GM12878 (cell line): ENCODE measurements at regions not wholly inside any gene's neighbourhood (a gene's known extent, or its start where the extent isn't known, plus 50 kb on each side); places are given as distances from the start of the nearest gene placed in this dataset.

ENCODE experiments used
- ATAC-seq: fragments of 200-7000 bp; cut with Tn5 transposase; 3 replicates; pipeline ENCODE4 v1.9.1; 2020; ENCODE audit warnings: mild to moderate bottlenecking, moderate library complexity
- BruUV-seq: library from RNA; stranded (reverse); fragments of 400-500 nt; replicated peaks from 2 replicates; lab custom pipeline; 2021; lab: Mats Ljungman, UMichigan
- CTCF ChIA-PET: fragments of 300-600 bp; sonication (Branson Sonifier 250); formaldehyde crosslinking; extraction: SDS; loops from one replicate; lab custom pipeline; 2021; ENCODE audit warnings: inconsistent platforms; lab: Yijun Ruan, JAX
- POLR2A ChIA-PET: fragments of 350-600 bp; formaldehyde crosslinking; extraction: SDS; loops from one replicate; lab custom pipeline; 2021; ENCODE audit warnings: inconsistent platforms; lab: Charles Lee
- RAD21 ChIA-PET: fragments of 300-600 bp; sonication (Branson Sonifier 250); formaldehyde crosslinking; loops from one replicate; lab custom pipeline; 2023; ENCODE audit warnings: antibody characterized with exemption; ENCODE audit not compliant: unreplicated experiment; lab: Charles Lee
- SMC1A ChIA-PET: fragments of 300-600 bp; sonication (Branson Sonifier 250); formaldehyde crosslinking; loops from one replicate; lab custom pipeline; 2023; ENCODE audit not compliant: unreplicated experiment, uncharacterized antibody; lab: Charles Lee
- DNase-seq: peaks from one replicate; pipeline ENCODE4 v3.0.0-alpha.2; 2011; ENCODE audit warnings: low read depth, low spot score
- FAIRE-seq: peaks from 3 replicates; lab custom pipeline; 2011; peaks lifted over from hg19 to GRCh38; lab: Jason Lieb, UNC
- H2AFZ ChIP-seq: 2 replicates; pipeline ENCODE4 v1.6.0; 2011; ENCODE audit warnings: low read depth, low read length, control low read depth; ENCODE audit not compliant: control insufficient read depth
- H3K27ac ChIP-seq: 2 replicates; pipeline ENCODE4 v1.5.1; 2011; ENCODE audit warnings: control low read depth; ENCODE audit not compliant: control insufficient read depth, insufficient read depth
- H3K27me3 ChIP-seq, 2 experiments: replicated peaks in 1 of 2; 2 replicates each; pipeline versions ENCODE4 v1.6.0 to v1.6.1; 2011; ENCODE audit warnings: low read length in 1 of 2; ENCODE audit not compliant: control insufficient read depth in 2 of 2, insufficient read depth in 2 of 2
- H3K36me3 ChIP-seq, 2 experiments: 2 replicates each; pipeline ENCODE4 v1.5.1; 2011; ENCODE audit warnings: low read length in 1 of 2; ENCODE audit not compliant: control insufficient read depth in 2 of 2, insufficient read depth in 2 of 2
- H3K4me1 ChIP-seq: 2 replicates; pipeline ENCODE4 v1.6.1; 2011; ENCODE audit warnings: mild to moderate bottlenecking, low read length, moderate library complexity, mixed read lengths; ENCODE audit not compliant: control insufficient read depth, insufficient read depth
- H3K4me2 ChIP-seq: 2 replicates; pipeline ENCODE4 v1.6.0; 2011; ENCODE audit warnings: control low read depth; ENCODE audit not compliant: control insufficient read depth, insufficient read depth
- H3K4me3 ChIP-seq: fragments of 200-600 bp; sonication (generic); 2 replicates; pipeline ENCODE4 v1.5.1; 2016
- H3K79me2 ChIP-seq: 2 replicates; pipeline ENCODE4 v1.6.0; 2011; ENCODE audit warnings: low read length; ENCODE audit not compliant: control insufficient read depth, insufficient read depth
- H3K9ac ChIP-seq: 2 replicates; pipeline ENCODE4 v1.8.0; 2011; ENCODE audit warnings: low read length, control low read depth, mixed read lengths; ENCODE audit not compliant: control insufficient read depth, insufficient read depth
- H3K9me3 ChIP-seq: replicated peaks from 3 replicates; pipeline ENCODE4 v1.5.1; 2011; ENCODE audit warnings: mild to moderate bottlenecking, low read length; ENCODE audit not compliant: control insufficient read depth, insufficient read depth
- H4K20me1 ChIP-seq: 2 replicates; pipeline ENCODE4 v1.6.0; 2011; ENCODE audit not compliant: control insufficient read depth, insufficient read depth
- ASH2L ChIP-seq: fragments of 300-600, 200-600 bp; sonication (generic); IDR thresholded peaks from 2 replicates; pipeline ENCODE4 v1.6.1; 2017; ENCODE audit warnings: low read depth, mild to moderate bottlenecking, borderline replicate concordance
- CBFB ChIP-seq: IDR thresholded peaks from 2 replicates; pipeline ENCODE4 v1.6.1; 2016; ENCODE audit warnings: antibody characterized with exemption, low read depth
- CBX5 ChIP-seq: sonication (generic); IDR thresholded peaks from 2 replicates; pipeline ENCODE4 v1.6.1; 2016; ENCODE audit warnings: low read depth, moderate library complexity, mild to moderate bottlenecking, inconsistent platforms
- ELK1 ChIP-seq: IDR thresholded peaks from 2 replicates; pipeline ENCODE4 v1.6.1; 2012; ENCODE audit warnings: low read depth, low read length, improper control_type of control experiment
- ESRRA ChIP-seq: IDR thresholded peaks from 2 replicates; pipeline ENCODE4 v1.6.1; 2012; ENCODE audit warnings: mild to moderate bottlenecking, low read length, improper control_type of control experiment
- FOXM1 ChIP-seq: IDR thresholded peaks from 2 replicates; pipeline ENCODE4 v1.6.1; 2012; ENCODE audit warnings: low read depth, mild to moderate bottlenecking, inconsistent platforms, low read length, moderate library complexity
- JUNB ChIP-seq: IDR thresholded peaks from 2 replicates; pipeline ENCODE4 v1.6.1; 2016; ENCODE audit warnings: antibody characterized with exemption, mild to moderate bottlenecking
- MXI1 ChIP-seq: fragments of 150-350 bp; IDR thresholded peaks from 2 replicates; pipeline ENCODE4 v1.6.1; 2011; ENCODE audit warnings: low read depth, mild to moderate bottlenecking, inconsistent platforms, low read length, improper control_type of control experiment
- PBX3 ChIP-seq: IDR thresholded peaks from 2 replicates; pipeline ENCODE4 v1.6.1; 2011; ENCODE audit warnings: mild to moderate bottlenecking, low read depth, low read length, moderate library complexity; ENCODE audit not compliant: insufficient replicate concordance
- POLR2AphosphoS2 ChIP-seq: IDR thresholded peaks from 2 replicates; pipeline ENCODE4 v1.6.1; 2011; ENCODE audit warnings: low read depth, mild to moderate bottlenecking, low read length, improper control_type of control experiment, moderate library complexity
- WRNIP1 ChIP-seq: IDR thresholded peaks from 2 replicates; pipeline ENCODE4 v1.6.1; 2011; ENCODE audit warnings: low read depth, low read length, improper control_type of control experiment, borderline replicate concordance
- ZBTB4 ChIP-seq: fragments of 450-650 bp; formaldehyde crosslinking; IDR thresholded peaks from 2 replicates; pipeline ENCODE4 v1.4.0; 2022; ENCODE audit warnings: mild to moderate bottlenecking, moderate library complexity
- ZNF274 ChIP-seq: IDR thresholded peaks from one replicate; pipeline ENCODE4 v1.8.0; 2011; ENCODE audit not compliant: insufficient read length, insufficient read depth
- WGBS: methylation state at CpG from one replicate; pipeline ENCODE4 v1.1.6; 2016; ENCODE audit warnings: low lambda C conversion rate; ENCODE audit not compliant: insufficient replicate concordance, insufficient coverage; ENCODE audit errors: missing lambda C conversion rate; 5-methylcytosine and 5-hydroxymethylcytosine counted together
- in situ Hi-C: fragments of 300-500 bp; cut with MboI; formaldehyde crosslinking; loops from 9 replicates; pipeline ENCODE4 v1.14.3; 2018; ENCODE audit warnings: mixed read lengths
- intact Hi-C: fragments of 100-400 bp; cut with micrococcal nuclease; formaldehyde crosslinking; loops from one replicate; pipeline ENCODE4 v1.14.2; 2022; ENCODE audit not compliant: unreplicated experiment

GRCh38 chr3:193940526-193940925, 195.4 kb upstream of the HES1 start:
- ChIA-PET SMC1A (interaction anchor here (0.8 kb wide), 1 partner anchor 24 kb away, joined by 3 read pairs; no protein-coding TSS in a partner anchor), RAD21 (no interaction called here), POLR2A (no interaction called here), CTCF (no interaction called here)
- H3K4me1 ChIP-seq, result no peaks in the 10 kb centered on the region
- intact Hi-C loops, result no loop called here
- no peaks in the 10 kb centered on the region for H3K9me3 ChIP-seq
- no peak overlapping the region for H3K9ac ChIP-seq
- no peaks in the 10 kb centered on the region for H3K79me2 ChIP-seq
- DNase-seq, result no peak
- FAIRE-seq, result no peak
- no peaks in the 10 kb centered on the region; the same call in 1 of the 2 replicates for H4K20me1 ChIP-seq
- no peaks in the 10 kb centered on the region for H3K36me3 ChIP-seq
- in situ Hi-C loops, result no loop called here
- TF ChIP-seq POLR2AphosphoS2 (no peak), FOXM1 (no peak), WRNIP1 (no peak), ASH2L (no peak), ZNF274 (no peak), JUNB (no peak), ZBTB4 (no peak), MXI1 (no peak), ELK1 (no peak), ESRRA (no peak), PBX3 (no peak), CBX5 (no peak), CBFB (no peak)
- 49% methylated on average over 7 of the region's 7 CpGs for WGBS
- BruUV-seq, result no TSS peak
- H3K4me3 ChIP-seq, result no peak overlapping the region
- no peak for ATAC-seq
- H3K4me2 ChIP-seq, result no peak overlapping the region
- no peak overlapping the region for H3K27ac ChIP-seq
- H2AFZ ChIP-seq, result no peak overlapping the region
- H3K27me3 ChIP-seq, result no peaks in the 10 kb centered on the region; a peak in 1 of 4 replicates
